IMR-90 (cell line): ENCODE measurements at regions not wholly inside any gene's neighbourhood (a gene's known extent, or its start where the extent isn't known, plus 50 kb on each side); places are given as distances from the start of the nearest gene placed in this dataset.

Source experiments
- ATAC-seq: fragments of 200-7000 bp; cut with Tn5 transposase; 2 replicates; pipeline ENCODE4 v1.9.1; 2020; ENCODE audit warnings: low read depth, mild to moderate bottlenecking, moderate library complexity
- BruUV-seq: library from RNA; stranded (reverse); fragments of 400-500 nt; replicated peaks from 2 replicates; lab custom pipeline; 2021; lab: Mats Ljungman, UMichigan
- CTCF ChIA-PET: fragments of 300-600 bp; formaldehyde crosslinking; extraction: SDS; loops from one replicate; lab custom pipeline; 2021; ENCODE audit warnings: antibody characterized with exemption; lab: Yijun Ruan, JAX
- POLR2A ChIA-PET: fragments of 300-600 bp; sonication (Branson Sonifier 250); formaldehyde crosslinking; loops from one replicate; lab custom pipeline; 2022; ENCODE audit warnings: antibody characterized with exemption; ENCODE audit not compliant: unreplicated experiment; lab: Charles Lee
- DNase-seq: peaks from one replicate; pipeline ENCODE4 v3.0.0; 2013
- H2AFZ ChIP-seq: replicated peaks from 2 replicates; pipeline ENCODE3; 2013; ENCODE audit warnings: low read length, mild to moderate bottlenecking; ENCODE audit not compliant: poor library complexity
- H2AK5ac ChIP-seq: 2 replicates; pipeline ENCODE4 v1.6.1; 2013; ENCODE audit warnings: low read depth, low read length, inconsistent platforms
- H2AK9ac ChIP-seq: replicated peaks from 2 replicates; pipeline ENCODE3; 2013; ENCODE audit warnings: mild to moderate bottlenecking, low read depth, low read length, moderate library complexity; ENCODE audit not compliant: poor library complexity
- H2BK120ac ChIP-seq: 2 replicates; pipeline ENCODE4 v1.6.1; 2013; ENCODE audit warnings: low read depth, low read length, inconsistent platforms
- H2BK15ac ChIP-seq: 3 replicates; pipeline ENCODE4 v1.6.1; 2013; ENCODE audit warnings: low read depth, low read length, inconsistent platforms
- H2BK20ac ChIP-seq: 2 replicates; pipeline ENCODE4 v1.6.1; 2013; ENCODE audit warnings: low read depth, mild to moderate bottlenecking, inconsistent platforms, low read length, moderate library complexity
- H2BK5ac ChIP-seq: 2 replicates; pipeline ENCODE4 v1.6.1; 2013; ENCODE audit warnings: mild to moderate bottlenecking, low read depth, low read length, inconsistent platforms; ENCODE audit not compliant: poor library complexity, severe bottlenecking
- H3K14ac ChIP-seq: replicated peaks from 2 replicates; pipeline ENCODE4 v1.6.1; 2013; ENCODE audit warnings: low read depth, low read length, inconsistent platforms
- H3K18ac ChIP-seq: 2 replicates; pipeline ENCODE4 v1.6.1; 2013; ENCODE audit warnings: low read depth, low read length, control low read depth
- H3K23ac ChIP-seq: 2 replicates; pipeline ENCODE4 v1.6.1; 2013; ENCODE audit warnings: low read depth, low read length, inconsistent platforms
- H3K27ac ChIP-seq: 2 replicates; pipeline ENCODE4 v1.5.1; 2013; ENCODE audit warnings: mild to moderate bottlenecking, control low read depth, low read length; ENCODE audit not compliant: insufficient read depth
- H3K27me3 ChIP-seq: 2 replicates; pipeline ENCODE4 v1.6.1; 2013; ENCODE audit warnings: low read length; ENCODE audit not compliant: control insufficient read depth, insufficient read depth
- H3K36me3 ChIP-seq: 2 replicates; pipeline ENCODE4 v1.6.1; 2013; ENCODE audit warnings: low read length, mixed read lengths; ENCODE audit not compliant: control insufficient read depth, insufficient read depth
- H3K4ac ChIP-seq: 2 replicates; pipeline ENCODE4 v1.6.1; 2013; ENCODE audit warnings: low read depth, low read length, inconsistent platforms
- H3K4me1 ChIP-seq: 2 replicates; pipeline ENCODE4 v1.6.1; 2013; ENCODE audit warnings: low read length, mixed read lengths; ENCODE audit not compliant: control insufficient read depth, insufficient read depth
- H3K4me2 ChIP-seq: 2 replicates; pipeline ENCODE4 v1.6.1; 2013; ENCODE audit warnings: low read depth, mild to moderate bottlenecking, control low read depth, low read length, moderate library complexity
- H3K4me3 ChIP-seq: 2 replicates; pipeline ENCODE4 v1.5.1; 2013; ENCODE audit warnings: low read depth, mild to moderate bottlenecking, control low read depth, low read length, moderate library complexity; ENCODE audit not compliant: insufficient read depth
- H3K56ac ChIP-seq: 2 replicates; pipeline ENCODE4 v1.6.1; 2013; ENCODE audit warnings: low read length, inconsistent platforms; ENCODE audit not compliant: insufficient read depth; ENCODE audit errors: extremely low read depth
- H3K79me1 ChIP-seq, 2 experiments: 2 replicates each; pipeline ENCODE4 v1.6.1; 2013; ENCODE audit warnings: low read length in 2 of 2, inconsistent platforms in 1 of 2, low read depth in 1 of 2
- H3K9ac ChIP-seq: 2 replicates; pipeline ENCODE4 v1.6.1; 2013; ENCODE audit warnings: low read depth, low read length, control low read depth
- H3K9me1 ChIP-seq: 2 replicates; pipeline ENCODE4 v1.6.1; 2013; ENCODE audit warnings: low read length, inconsistent platforms; ENCODE audit not compliant: insufficient read depth
- H3K9me3 ChIP-seq: 2 replicates; pipeline ENCODE4 v1.6.1; 2013; ENCODE audit warnings: low read length; ENCODE audit not compliant: control insufficient read depth, insufficient read depth
- H4K20me1 ChIP-seq: 2 replicates; pipeline ENCODE4 v1.6.1; 2013; ENCODE audit warnings: low read length, inconsistent platforms; ENCODE audit not compliant: insufficient read depth
- H4K5ac ChIP-seq: 2 replicates; pipeline ENCODE4 v1.6.1; 2013; ENCODE audit warnings: mild to moderate bottlenecking, low read depth, low read length, control low read depth
- H4K8ac ChIP-seq, 2 experiments: 2 replicates each; pipeline ENCODE4 v1.6.1; 2013; ENCODE audit warnings: low read depth in 2 of 2, low read length in 2 of 2, control low read depth in 1 of 2, inconsistent platforms in 1 of 2
- H4K91ac ChIP-seq: 2 replicates; pipeline ENCODE4 v1.6.1; 2013; ENCODE audit warnings: low read depth, low read length, inconsistent platforms; ENCODE audit not compliant: insufficient read depth
- CEBPB ChIP-seq: IDR thresholded peaks from 2 replicates; pipeline ENCODE4 v1.6.1; 2012; ENCODE audit warnings: low read depth, low read length, improper control_type of control experiment
- FOS ChIP-seq: fragments of 150-350 bp; IDR thresholded peaks from 2 replicates; pipeline ENCODE4 v1.6.1; 2016; ENCODE audit warnings: low read depth, low read length
- MAFK ChIP-seq: IDR thresholded peaks from 2 replicates; pipeline ENCODE4 v1.6.1; 2012; ENCODE audit warnings: low read depth, low read length, improper control_type of control experiment
- MAZ ChIP-seq: IDR thresholded peaks from 2 replicates; pipeline ENCODE4 v1.6.1; 2012; ENCODE audit warnings: low read depth, mild to moderate bottlenecking, low read length, improper control_type of control experiment, moderate library complexity, borderline replicate concordance
- MXI1 ChIP-seq: IDR thresholded peaks from 2 replicates; pipeline ENCODE4 v1.6.1; 2012; ENCODE audit warnings: low read depth, mild to moderate bottlenecking, low read length, moderate library complexity, borderline replicate concordance
- POLR2A ChIP-seq: IDR thresholded peaks from 2 replicates; pipeline ENCODE4 v1.6.1; 2012; ENCODE audit warnings: mild to moderate bottlenecking, low read depth, low read length
- RCOR1 ChIP-seq: IDR thresholded peaks from 2 replicates; pipeline ENCODE4 v1.6.1; 2012; ENCODE audit warnings: mild to moderate bottlenecking, low read length, improper control_type of control experiment; ENCODE audit not compliant: insufficient replicate concordance
- RFX5 ChIP-seq: IDR thresholded peaks from 2 replicates; pipeline ENCODE4 v1.8.0; 2012; ENCODE audit warnings: low read depth, mild to moderate bottlenecking, low read length, moderate library complexity
- WGBS, 2 experiments: methylation state at CpG; one replicate each; pipeline versions ENCODE4 v1.1.5 to v1.1.7; 2013; ENCODE audit warnings: missing lambda C conversion rate in 2 of 2; ENCODE audit not compliant: insufficient read length in 1 of 2; ENCODE audit errors: extremely low coverage in 2 of 2; 5-methylcytosine and 5-hydroxymethylcytosine counted together
- dilution Hi-C: fragments of 300-500 bp; cut with HindIII; formaldehyde crosslinking; loops from one replicate; pipeline ENCODE4 v1.14.3; 2018; ENCODE audit warnings: low sequenced_read_pairs; ENCODE audit not compliant: unreplicated experiment
- in situ Hi-C: fragments of 300-500 bp; cut with MboI; formaldehyde crosslinking; loops from 3 replicates; pipeline ENCODE4 v1.14.3; 2019; ENCODE audit warnings: low sequenced_read_pairs, inconsistent platforms, mixed read lengths
- intact Hi-C: fragments of 100-400 bp; cut with micrococcal nuclease; formaldehyde crosslinking; loops from 2 replicates; pipeline ENCODE4 v1.10.0; 2022

DNA sequence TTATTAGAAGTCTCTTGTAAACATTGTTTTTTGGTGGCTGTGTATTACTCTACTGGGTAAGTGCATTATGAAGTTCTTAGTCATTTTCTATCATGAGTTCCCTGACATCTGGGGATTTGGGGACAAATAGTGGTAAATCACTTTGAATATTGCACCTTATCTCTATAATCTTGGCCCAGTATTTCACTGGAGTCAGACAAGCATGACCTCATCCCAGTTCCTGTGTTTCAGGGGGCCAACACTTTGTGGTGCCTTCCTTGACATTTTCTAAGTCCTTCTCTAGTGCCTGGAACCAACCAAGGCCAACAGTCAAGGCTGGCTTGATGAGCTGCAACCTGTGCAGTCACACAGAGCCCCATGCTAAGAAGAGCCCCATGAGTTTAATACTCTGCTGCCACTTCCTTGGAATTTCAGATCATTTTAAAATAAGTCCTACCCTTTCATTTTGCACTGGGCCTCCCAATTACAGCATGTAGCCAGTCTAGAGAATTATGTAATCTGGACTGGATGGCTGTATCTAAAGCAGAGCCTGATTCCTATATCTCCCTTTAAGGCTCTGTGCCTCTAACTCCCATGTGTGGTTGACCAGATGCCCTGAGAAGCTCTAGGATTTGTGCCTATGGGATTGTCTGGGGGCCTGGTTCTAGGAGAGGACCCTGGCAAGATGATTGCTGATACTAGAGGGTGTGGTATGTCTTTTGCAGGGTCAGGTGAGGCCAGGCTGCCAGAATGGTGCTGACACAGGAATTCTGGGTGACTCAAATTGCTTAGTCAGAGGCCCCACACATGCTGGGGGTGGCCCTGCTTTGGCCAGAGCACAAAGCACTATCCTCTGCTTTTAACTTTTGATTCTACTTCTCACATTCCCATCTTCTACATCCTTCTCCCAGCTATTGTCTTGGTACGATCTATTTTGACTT is 319.6 kb upstream of the TBC1D5 start:
- Histone ChIP-seq H3K4me3 (no peak overlapping the region), H3K36me3 (no peaks in the 10 kb centered on the region), H3K27me3 (no peaks in the 10 kb centered on the region), H2AK9ac (no peak overlapping the region), H3K4me1 (peaks cover 2% of the 10 kb centered on the region; the same call in 1 of the 2 replicates), H3K14ac (no peak overlapping the region), H4K91ac (no peak overlapping the region), H3K18ac (no peak overlapping the region), H4K5ac (no peak overlapping the region), H4K8ac (no peak overlapping the region), H2BK5ac (no peak overlapping the region), H2BK20ac (no peak overlapping the region), H2BK15ac (no peak overlapping the region), H4K20me1 (no peaks in the 10 kb centered on the region), H3K56ac (no peak overlapping the region), H2BK120ac (no peak overlapping the region), H3K4ac (no peak overlapping the region), H3K9ac (no peak overlapping the region), H3K9me1 (no peaks in the 10 kb centered on the region), H3K27ac (no peak overlapping the region), H2AFZ (no peak overlapping the region), H2AK5ac (no peak overlapping the region), H3K23ac (no peak overlapping the region), H3K79me1 (no peaks in the 10 kb centered on the region), H3K9me3 (no peaks in the 10 kb centered on the region), H3K4me2 (no peak overlapping the region; the same call in 1 of the 2 replicates)
- TF ChIP-seq POLR2A, result no peak
- TF ChIP-seq MAFK, result peak; percentile 27; the same call in 1 of the 2 replicates
- no peak for TF ChIP-seq RFX5
- TF ChIP-seq MAZ, result no peak
- TF ChIP-seq FOS, result no peak
- no peak for TF ChIP-seq CEBPB
- no peak for TF ChIP-seq RCOR1
- TF ChIP-seq MXI1, result no peak
- WGBS, 2 experiments, result no CpG with 5 or more reads among the region's 1 CpG
- no TSS peak for BruUV-seq
- dilution Hi-C loops (no loop called here), in situ Hi-C loops (no loop called here), intact Hi-C loops (no loop called here)
- CTCF ChIA-PET, result no interaction called here
- no peak for ATAC-seq
- DNase-seq, result peak; percentile 21
- POLR2A ChIA-PET, result no interaction called here
